ENCODE measurements at regions not wholly inside any gene's neighbourhood (a gene's known extent, or its start where the extent isn't known, plus 50 kb on each side); places are given as distances from the start of the nearest gene placed in this dataset.

DNA sequence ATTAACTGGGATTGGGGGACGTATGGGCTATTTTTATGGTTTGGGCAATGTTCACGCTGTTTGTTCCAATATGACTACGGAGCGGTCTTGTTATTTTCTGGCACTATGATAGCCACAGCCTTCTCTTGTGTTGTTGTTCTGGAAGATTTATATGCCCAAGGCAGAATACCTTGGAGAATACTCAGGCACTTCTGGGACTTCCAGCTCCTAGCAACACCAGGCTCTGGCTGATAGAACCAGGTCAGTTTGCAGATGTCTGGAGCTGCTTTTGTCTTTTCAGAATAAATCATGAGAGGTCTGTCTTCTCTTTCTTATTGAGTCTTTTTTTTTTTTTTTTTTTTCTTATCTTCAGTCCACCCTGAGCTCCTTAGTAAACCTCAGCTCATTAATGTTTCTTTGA, 262.5 kb downstream of the MED10 start:
- TF ChIP-seq, protein P1, sequence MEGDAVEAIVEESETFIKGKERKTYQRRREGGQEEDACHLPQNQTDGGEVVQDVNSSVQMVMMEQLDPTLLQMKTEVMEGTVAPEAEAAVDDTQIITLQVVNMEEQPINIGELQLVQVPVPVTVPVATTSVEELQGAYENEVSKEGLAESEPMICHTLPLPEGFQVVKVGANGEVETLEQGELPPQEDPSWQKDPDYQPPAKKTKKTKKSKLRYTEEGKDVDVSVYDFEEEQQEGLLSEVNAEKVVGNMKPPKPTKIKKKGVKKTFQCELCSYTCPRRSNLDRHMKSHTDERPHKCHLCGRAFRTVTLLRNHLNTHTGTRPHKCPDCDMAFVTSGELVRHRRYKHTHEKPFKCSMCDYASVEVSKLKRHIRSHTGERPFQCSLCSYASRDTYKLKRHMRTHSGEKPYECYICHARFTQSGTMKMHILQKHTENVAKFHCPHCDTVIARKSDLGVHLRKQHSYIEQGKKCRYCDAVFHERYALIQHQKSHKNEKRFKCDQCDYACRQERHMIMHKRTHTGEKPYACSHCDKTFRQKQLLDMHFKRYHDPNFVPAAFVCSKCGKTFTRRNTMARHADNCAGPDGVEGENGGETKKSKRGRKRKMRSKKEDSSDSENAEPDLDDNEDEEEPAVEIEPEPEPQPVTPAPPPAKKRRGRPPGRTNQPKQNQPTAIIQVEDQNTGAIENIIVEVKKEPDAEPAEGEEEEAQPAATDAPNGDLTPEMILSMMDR (optimal IDR thresholded peaks at IDR 0.05 in 1 of 3, IDR thresholded peaks at IDR 0.05 in 1 of 3, conservative IDR thresholded peaks at IDR 0.05 in 1 of 3; ENCODE audit: extremely low read depth in 1 of 3, insufficient read depth in 2 of 3, low read length in 3 of 3) = no peak
- TF ChIP-seq EZH2 (IDR thresholded peaks at IDR 0.05; ENCODE audit: low read length) = no peak

Data from keratinocyte (primary cell).